CD4-positive, alpha-beta T cell treated with Interleukin-12 subunit alpha and Interleukin-12 subunit beta, for 1 hour (primary cell): ENCODE measurements at regions not wholly inside any gene's neighbourhood (a gene's known extent, or its start where the extent isn't known, plus 50 kb on each side); places are given as distances from the start of the nearest gene placed in this dataset.

Experiments
- DNase-seq: peaks from one replicate; pipeline ENCODE4 v3.0.0-alpha.2; 2020

GRCh38 chr13:58531614-58532013 lies 900.1 kb downstream of the PCDH17 start:
- DNase-seq = no peak

- DNase-seq = no peak
These were observed 911.0 kb downstream of the PCDH17 start for GRCh38 chr13:58542530-58542929.

- no peak for DNase-seq
These were observed 915.9 kb downstream of the PCDH17 start for GRCh38 chr13:58547419-58547818.

GRCh38 chr13:58566176-58566575 lies 934.6 kb downstream of the PCDH17 start:
- DNase-seq = no peak

GRCh38 chr13:58573743-58574142 lies 942.2 kb downstream of the PCDH17 start:
- DNase-seq = no peak

GRCh38 chr13:58574791-58575190 lies 943.2 kb downstream of the PCDH17 start:
- no peak for DNase-seq

- DNase-seq = no peak
These were observed 947.9 kb downstream of the PCDH17 start for GRCh38 chr13:58579468-58579867.

GRCh38 chr13:58583966-58584365 lies 952.4 kb downstream of the PCDH17 start:
- DNase-seq = no peak

GRCh38 chr13:58584610-58585009 lies 953.1 kb downstream of the PCDH17 start:
- DNase-seq = no peak

- DNase-seq = no peak
These were observed 955.6 kb downstream of the PCDH17 start for GRCh38 chr13:58587183-58587582.

GRCh38 chr13:58592052-58592451 lies 960.5 kb downstream of the PCDH17 start:
- no peak for DNase-seq

- no peak for DNase-seq
These were observed 961.2 kb downstream of the PCDH17 start for GRCh38 chr13:58592786-58593185.

GRCh38 chr13:58594747-58595600 lies 963.4 kb downstream of the PCDH17 start:
- DNase-seq = no peak

- DNase-seq = no peak
These were observed 966.0 kb downstream of the PCDH17 start for GRCh38 chr13:58597552-58597951.

- no peak for DNase-seq
These were observed 966.7 kb downstream of the PCDH17 start for GRCh38 chr13:58598241-58598640.

GRCh38 chr13:58611117-58611516 lies 979.6 kb downstream of the PCDH17 start:
- no peak for DNase-seq

GRCh38 chr13:58617880-58618665 lies 986.5 kb downstream of the PCDH17 start:
- DNase-seq = no peak

GRCh38 chr13:58619396-58620113 lies 988.0 kb downstream of the PCDH17 start:
- no peak for DNase-seq

GRCh38 chr13:58620176-58620575 lies 988.6 kb downstream of the PCDH17 start:
- no peak for DNase-seq

GRCh38 chr13:58625703-58626389 lies 994.3 kb downstream of the PCDH17 start:
- no peak for DNase-seq

- DNase-seq = no peak
These were observed 999.2 kb downstream of the PCDH17 start for GRCh38 chr13:58630794-58631193.

GRCh38 chr13:58633226-58633625 lies 1001.7 kb downstream of the PCDH17 start:
- no peak for DNase-seq

GRCh38 chr13:58655086-58655485 lies 1023.5 kb downstream of the PCDH17 start:
- no peak for DNase-seq
